IMR-90 (cell line): ENCODE measurements at regions not wholly inside any gene's neighbourhood (a gene's known extent, or its start where the extent isn't known, plus 50 kb on each side); places are given as distances from the start of the nearest gene placed in this dataset.

ENCODE experiments used
- BHLHE40 ChIP-seq: fragments of 150-350 bp; IDR thresholded peaks from 2 replicates; pipeline ENCODE4 v1.6.1; 2016; ENCODE audit warnings: mild to moderate bottlenecking, low read depth, low read length
- CEBPB ChIP-seq: IDR thresholded peaks from 2 replicates; pipeline ENCODE4 v1.6.1; 2012; ENCODE audit warnings: low read depth, low read length, improper control_type of control experiment
- FOS ChIP-seq: fragments of 150-350 bp; IDR thresholded peaks from 2 replicates; pipeline ENCODE4 v1.6.1; 2016; ENCODE audit warnings: low read depth, low read length
- MAFK ChIP-seq: IDR thresholded peaks from 2 replicates; pipeline ENCODE4 v1.6.1; 2012; ENCODE audit warnings: low read depth, low read length, improper control_type of control experiment
- MXI1 ChIP-seq: IDR thresholded peaks from 2 replicates; pipeline ENCODE4 v1.6.1; 2012; ENCODE audit warnings: low read depth, mild to moderate bottlenecking, low read length, moderate library complexity, borderline replicate concordance
- POLR2A ChIP-seq: IDR thresholded peaks from 2 replicates; pipeline ENCODE4 v1.6.1; 2012; ENCODE audit warnings: mild to moderate bottlenecking, low read depth, low read length
- RAD21 ChIP-seq: IDR thresholded peaks from 2 replicates; pipeline ENCODE4 v1.6.1; 2012; ENCODE audit warnings: low read length, improper control_type of control experiment
- RCOR1 ChIP-seq: IDR thresholded peaks from 2 replicates; pipeline ENCODE4 v1.6.1; 2012; ENCODE audit warnings: mild to moderate bottlenecking, low read length, improper control_type of control experiment; ENCODE audit not compliant: insufficient replicate concordance
- RFX5 ChIP-seq: IDR thresholded peaks from 2 replicates; pipeline ENCODE4 v1.8.0; 2012; ENCODE audit warnings: low read depth, mild to moderate bottlenecking, low read length, moderate library complexity
- SMC3 ChIP-seq: fragments of 150-350 bp; IDR thresholded peaks from 2 replicates; pipeline ENCODE4 v1.6.1; 2016; ENCODE audit warnings: low read depth, mild to moderate bottlenecking, antibody characterized with exemption, low read length, moderate library complexity
- USF2 ChIP-seq: fragments of 150-350 bp; IDR thresholded peaks from 2 replicates; pipeline ENCODE4 v1.6.1; 2017; ENCODE audit warnings: mild to moderate bottlenecking, antibody characterized with exemption, low read length, low read depth
- TF ChIP-seq, protein P1 (sequence below): conservative IDR thresholded peaks from 2 replicates; pipeline ENCODE4 v1.5.1; 2012; ENCODE audit warnings: mild to moderate bottlenecking, low read depth, low read length, improper control_type of control experiment
- TF ChIP-seq, protein P2 (sequence below): fragments of 150-350 bp; IDR thresholded peaks from 2 replicates; pipeline ENCODE4 v1.6.1; 2016; ENCODE audit warnings: low read depth, mild to moderate bottlenecking, low read length, moderate library complexity, borderline replicate concordance

- no peak for TF ChIP-seq POLR2A
- TF ChIP-seq, protein P1, sequence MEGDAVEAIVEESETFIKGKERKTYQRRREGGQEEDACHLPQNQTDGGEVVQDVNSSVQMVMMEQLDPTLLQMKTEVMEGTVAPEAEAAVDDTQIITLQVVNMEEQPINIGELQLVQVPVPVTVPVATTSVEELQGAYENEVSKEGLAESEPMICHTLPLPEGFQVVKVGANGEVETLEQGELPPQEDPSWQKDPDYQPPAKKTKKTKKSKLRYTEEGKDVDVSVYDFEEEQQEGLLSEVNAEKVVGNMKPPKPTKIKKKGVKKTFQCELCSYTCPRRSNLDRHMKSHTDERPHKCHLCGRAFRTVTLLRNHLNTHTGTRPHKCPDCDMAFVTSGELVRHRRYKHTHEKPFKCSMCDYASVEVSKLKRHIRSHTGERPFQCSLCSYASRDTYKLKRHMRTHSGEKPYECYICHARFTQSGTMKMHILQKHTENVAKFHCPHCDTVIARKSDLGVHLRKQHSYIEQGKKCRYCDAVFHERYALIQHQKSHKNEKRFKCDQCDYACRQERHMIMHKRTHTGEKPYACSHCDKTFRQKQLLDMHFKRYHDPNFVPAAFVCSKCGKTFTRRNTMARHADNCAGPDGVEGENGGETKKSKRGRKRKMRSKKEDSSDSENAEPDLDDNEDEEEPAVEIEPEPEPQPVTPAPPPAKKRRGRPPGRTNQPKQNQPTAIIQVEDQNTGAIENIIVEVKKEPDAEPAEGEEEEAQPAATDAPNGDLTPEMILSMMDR, result no peak
- no peak for TF ChIP-seq CEBPB
- TF ChIP-seq MXI1, result no peak
- no peak for TF ChIP-seq SMC3
- no peak for TF ChIP-seq RAD21
- no peak for TF ChIP-seq USF2
- no peak for TF ChIP-seq RFX5
- no peak for TF ChIP-seq BHLHE40
- TF ChIP-seq, protein P2, sequence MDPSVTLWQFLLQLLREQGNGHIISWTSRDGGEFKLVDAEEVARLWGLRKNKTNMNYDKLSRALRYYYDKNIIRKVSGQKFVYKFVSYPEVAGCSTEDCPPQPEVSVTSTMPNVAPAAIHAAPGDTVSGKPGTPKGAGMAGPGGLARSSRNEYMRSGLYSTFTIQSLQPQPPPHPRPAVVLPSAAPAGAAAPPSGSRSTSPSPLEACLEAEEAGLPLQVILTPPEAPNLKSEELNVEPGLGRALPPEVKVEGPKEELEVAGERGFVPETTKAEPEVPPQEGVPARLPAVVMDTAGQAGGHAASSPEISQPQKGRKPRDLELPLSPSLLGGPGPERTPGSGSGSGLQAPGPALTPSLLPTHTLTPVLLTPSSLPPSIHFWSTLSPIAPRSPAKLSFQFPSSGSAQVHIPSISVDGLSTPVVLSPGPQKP, result no peak
- TF ChIP-seq MAFK, result no peak
- no peak for TF ChIP-seq FOS
- TF ChIP-seq RCOR1, result no peak
Measured at GRCh38 chr2:128455721-128456050, 137.0 kb upstream of the HS6ST1 start.
